A673 (cell line): ENCODE measurements at regions not wholly inside any gene's neighbourhood (a gene's known extent, or its start where the extent isn't known, plus 50 kb on each side); places are given as distances from the start of the nearest gene placed in this dataset.
"Not testable (repeated sequence)": the region's sequence is repeated elsewhere in the genome, so short reads cannot be mapped to it uniquely, and the experiment has no call there.

ENCODE experiments used
- EZH2 ChIP-seq: fragments of 200-600 bp; sonication (generic); IDR thresholded peaks from 2 replicates; pipeline ENCODE4 v1.6.1; 2017; ENCODE audit warnings: borderline replicate concordance, low read depth, mild to moderate bottlenecking, mixed read lengths, antibody characterized with exemption, low read length; ENCODE audit not compliant: poor library complexity, severe bottlenecking
- TF ChIP-seq, protein P1 (sequence below): fragments of 300-800, 200-600 bp; sonication (generic); conservative IDR thresholded peaks from 2 replicates; pipeline ENCODE4 v1.5.1; 2017; ENCODE audit warnings: low read depth, mild to moderate bottlenecking, antibody characterized with exemption, low read length, moderate library complexity, mixed read lengths

- TF ChIP-seq, protein P1, sequence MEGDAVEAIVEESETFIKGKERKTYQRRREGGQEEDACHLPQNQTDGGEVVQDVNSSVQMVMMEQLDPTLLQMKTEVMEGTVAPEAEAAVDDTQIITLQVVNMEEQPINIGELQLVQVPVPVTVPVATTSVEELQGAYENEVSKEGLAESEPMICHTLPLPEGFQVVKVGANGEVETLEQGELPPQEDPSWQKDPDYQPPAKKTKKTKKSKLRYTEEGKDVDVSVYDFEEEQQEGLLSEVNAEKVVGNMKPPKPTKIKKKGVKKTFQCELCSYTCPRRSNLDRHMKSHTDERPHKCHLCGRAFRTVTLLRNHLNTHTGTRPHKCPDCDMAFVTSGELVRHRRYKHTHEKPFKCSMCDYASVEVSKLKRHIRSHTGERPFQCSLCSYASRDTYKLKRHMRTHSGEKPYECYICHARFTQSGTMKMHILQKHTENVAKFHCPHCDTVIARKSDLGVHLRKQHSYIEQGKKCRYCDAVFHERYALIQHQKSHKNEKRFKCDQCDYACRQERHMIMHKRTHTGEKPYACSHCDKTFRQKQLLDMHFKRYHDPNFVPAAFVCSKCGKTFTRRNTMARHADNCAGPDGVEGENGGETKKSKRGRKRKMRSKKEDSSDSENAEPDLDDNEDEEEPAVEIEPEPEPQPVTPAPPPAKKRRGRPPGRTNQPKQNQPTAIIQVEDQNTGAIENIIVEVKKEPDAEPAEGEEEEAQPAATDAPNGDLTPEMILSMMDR = not testable (repeated sequence)
- TF ChIP-seq EZH2 = not testable (repeated sequence)
These were observed 4225.1 kb upstream of the OR11H1 start for GRCh38 chr22:11302904-11303303.
